ENCODE measurements at regions not wholly inside any gene's neighbourhood (a gene's known extent, or its start where the extent isn't known, plus 50 kb on each side); places are given as distances from the start of the nearest gene placed in this dataset.

- no peak for TF ChIP-seq CTCF (IDR thresholded peaks at IDR 0.05)
- TF ChIP-seq POLR2A (IDR thresholded peaks at IDR 0.05): no peak
Observed at GRCh38 chr13:53683146-53683545, 654.5 kb downstream of the OLFM4 start.
